GM23248 (cell line): ENCODE measurements at regions not wholly inside any gene's neighbourhood (a gene's known extent, or its start where the extent isn't known, plus 50 kb on each side); places are given as distances from the start of the nearest gene placed in this dataset.

ENCODE experiments used
- EZH2 ChIP-seq: fragments of 200-600 bp; sonication (generic); IDR thresholded peaks from 2 replicates; pipeline ENCODE4 v1.6.1; 2018; ENCODE audit warnings: antibody characterized with exemption, mild to moderate bottlenecking; ENCODE audit not compliant: insufficient read depth, poor library complexity, severe bottlenecking
- EZH2phosphoT487 ChIP-seq: fragments of 200-600 bp; sonication (generic); IDR thresholded peaks from 2 replicates; pipeline ENCODE4 v1.6.1; 2018; ENCODE audit warnings: antibody characterized with exemption, moderate library complexity, mild to moderate bottlenecking, low read depth; ENCODE audit not compliant: insufficient read depth

DNA sequence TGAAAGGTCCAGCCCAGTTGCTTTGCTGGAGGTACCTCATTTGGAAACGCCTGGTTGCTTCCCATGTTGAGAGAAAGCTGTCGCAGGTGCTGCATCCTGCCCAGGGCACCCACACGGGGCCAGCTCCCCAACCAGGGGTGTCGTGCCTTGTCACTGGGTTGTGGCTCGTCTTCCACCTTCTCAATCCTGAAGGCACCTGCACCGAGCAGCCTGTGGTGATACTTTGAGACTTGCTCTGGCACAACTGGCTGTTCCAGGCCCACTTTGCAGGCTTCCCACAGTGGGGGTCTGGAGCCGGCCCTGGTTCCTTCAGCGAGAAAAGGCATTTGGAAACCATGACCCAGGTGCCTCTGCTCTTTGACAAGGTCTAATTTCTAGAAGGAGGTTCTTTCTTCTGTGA, 197.3 kb upstream of the PPP2R2D start:
- no peak for TF ChIP-seq EZH2
- TF ChIP-seq EZH2phosphoT487, result no peak
